ENCODE measurements at regions not wholly inside any gene's neighbourhood (a gene's known extent, or its start where the extent isn't known, plus 50 kb on each side); places are given as distances from the start of the nearest gene placed in this dataset.

- TF ChIP-seq, protein P1, sequence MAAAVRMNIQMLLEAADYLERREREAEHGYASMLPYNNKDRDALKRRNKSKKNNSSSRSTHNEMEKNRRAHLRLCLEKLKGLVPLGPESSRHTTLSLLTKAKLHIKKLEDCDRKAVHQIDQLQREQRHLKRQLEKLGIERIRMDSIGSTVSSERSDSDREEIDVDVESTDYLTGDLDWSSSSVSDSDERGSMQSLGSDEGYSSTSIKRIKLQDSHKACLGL (CRISPR knock-in tag; IDR thresholded peaks at IDR 0.05) = no peak
- TF ChIP-seq KLF6 (CRISPR knock-in tag; IDR thresholded peaks at IDR 0.05) (no peak), ZFP1 (CRISPR knock-in tag; IDR thresholded peaks at IDR 0.05) (no peak), ZSCAN31 (CRISPR knock-in tag; IDR thresholded peaks at IDR 0.05; ENCODE audit: low read depth) (no peak), ZNF367 (CRISPR knock-in tag; IDR thresholded peaks at IDR 0.05; ENCODE audit: borderline replicate concordance) (no peak), HNRNPL (IDR thresholded peaks at IDR 0.05; ENCODE audit: low read depth, low read length) (no peak), MIXL1 (CRISPR knock-in tag; IDR thresholded peaks at IDR 0.05) (peak; percentile 56; the same call in 1 of the 2 replicates), ZNF12 (CRISPR knock-in tag; IDR thresholded peaks at IDR 0.05) (no peak), MXD4 (CRISPR knock-in tag; IDR thresholded peaks at IDR 0.05) (no peak), RBM22 (optimal IDR thresholded peaks at IDR 0.05; ENCODE audit: low read length) (no peak), ZNF552 (CRISPR knock-in tag; IDR thresholded peaks at IDR 0.05; ENCODE audit: borderline replicate concordance) (no peak), FOXA3 (CRISPR knock-in tag; IDR thresholded peaks at IDR 0.05) (peak; percentile 44; the same call in 1 of the 2 replicates), TERF1 (CRISPR knock-in tag; IDR thresholded peaks at IDR 0.05) (no peak), CEBPG (CRISPR knock-in tag; IDR thresholded peaks at IDR 0.05) (peak; percentile 33; the same call in 1 of the 2 replicates), AGO2 (optimal IDR thresholded peaks at IDR 0.05; ENCODE audit: low read depth, low read length) (no peak), TRIM22 (IDR thresholded peaks at IDR 0.05) (no peak)
- TF ChIP-seq, protein P2, sequence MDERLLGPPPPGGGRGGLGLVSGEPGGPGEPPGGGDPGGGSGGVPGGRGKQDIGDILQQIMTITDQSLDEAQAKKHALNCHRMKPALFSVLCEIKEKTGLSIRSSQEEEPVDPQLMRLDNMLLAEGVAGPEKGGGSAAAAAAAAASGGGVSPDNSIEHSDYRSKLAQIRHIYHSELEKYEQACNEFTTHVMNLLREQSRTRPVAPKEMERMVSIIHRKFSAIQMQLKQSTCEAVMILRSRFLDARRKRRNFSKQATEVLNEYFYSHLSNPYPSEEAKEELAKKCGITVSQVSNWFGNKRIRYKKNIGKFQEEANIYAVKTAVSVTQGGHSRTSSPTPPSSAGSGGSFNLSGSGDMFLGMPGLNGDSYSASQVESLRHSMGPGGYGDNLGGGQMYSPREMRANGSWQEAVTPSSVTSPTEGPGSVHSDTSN (CRISPR knock-in tag; IDR thresholded peaks at IDR 0.05) = no peak
- TF ChIP-seq, protein P3, sequence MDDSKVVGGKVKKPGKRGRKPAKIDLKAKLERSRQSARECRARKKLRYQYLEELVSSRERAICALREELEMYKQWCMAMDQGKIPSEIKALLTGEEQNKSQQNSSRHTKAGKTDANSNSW (CRISPR knock-in tag; IDR thresholded peaks at IDR 0.05; ENCODE audit: borderline replicate concordance) = no peak
- TF ChIP-seq, protein P4, sequence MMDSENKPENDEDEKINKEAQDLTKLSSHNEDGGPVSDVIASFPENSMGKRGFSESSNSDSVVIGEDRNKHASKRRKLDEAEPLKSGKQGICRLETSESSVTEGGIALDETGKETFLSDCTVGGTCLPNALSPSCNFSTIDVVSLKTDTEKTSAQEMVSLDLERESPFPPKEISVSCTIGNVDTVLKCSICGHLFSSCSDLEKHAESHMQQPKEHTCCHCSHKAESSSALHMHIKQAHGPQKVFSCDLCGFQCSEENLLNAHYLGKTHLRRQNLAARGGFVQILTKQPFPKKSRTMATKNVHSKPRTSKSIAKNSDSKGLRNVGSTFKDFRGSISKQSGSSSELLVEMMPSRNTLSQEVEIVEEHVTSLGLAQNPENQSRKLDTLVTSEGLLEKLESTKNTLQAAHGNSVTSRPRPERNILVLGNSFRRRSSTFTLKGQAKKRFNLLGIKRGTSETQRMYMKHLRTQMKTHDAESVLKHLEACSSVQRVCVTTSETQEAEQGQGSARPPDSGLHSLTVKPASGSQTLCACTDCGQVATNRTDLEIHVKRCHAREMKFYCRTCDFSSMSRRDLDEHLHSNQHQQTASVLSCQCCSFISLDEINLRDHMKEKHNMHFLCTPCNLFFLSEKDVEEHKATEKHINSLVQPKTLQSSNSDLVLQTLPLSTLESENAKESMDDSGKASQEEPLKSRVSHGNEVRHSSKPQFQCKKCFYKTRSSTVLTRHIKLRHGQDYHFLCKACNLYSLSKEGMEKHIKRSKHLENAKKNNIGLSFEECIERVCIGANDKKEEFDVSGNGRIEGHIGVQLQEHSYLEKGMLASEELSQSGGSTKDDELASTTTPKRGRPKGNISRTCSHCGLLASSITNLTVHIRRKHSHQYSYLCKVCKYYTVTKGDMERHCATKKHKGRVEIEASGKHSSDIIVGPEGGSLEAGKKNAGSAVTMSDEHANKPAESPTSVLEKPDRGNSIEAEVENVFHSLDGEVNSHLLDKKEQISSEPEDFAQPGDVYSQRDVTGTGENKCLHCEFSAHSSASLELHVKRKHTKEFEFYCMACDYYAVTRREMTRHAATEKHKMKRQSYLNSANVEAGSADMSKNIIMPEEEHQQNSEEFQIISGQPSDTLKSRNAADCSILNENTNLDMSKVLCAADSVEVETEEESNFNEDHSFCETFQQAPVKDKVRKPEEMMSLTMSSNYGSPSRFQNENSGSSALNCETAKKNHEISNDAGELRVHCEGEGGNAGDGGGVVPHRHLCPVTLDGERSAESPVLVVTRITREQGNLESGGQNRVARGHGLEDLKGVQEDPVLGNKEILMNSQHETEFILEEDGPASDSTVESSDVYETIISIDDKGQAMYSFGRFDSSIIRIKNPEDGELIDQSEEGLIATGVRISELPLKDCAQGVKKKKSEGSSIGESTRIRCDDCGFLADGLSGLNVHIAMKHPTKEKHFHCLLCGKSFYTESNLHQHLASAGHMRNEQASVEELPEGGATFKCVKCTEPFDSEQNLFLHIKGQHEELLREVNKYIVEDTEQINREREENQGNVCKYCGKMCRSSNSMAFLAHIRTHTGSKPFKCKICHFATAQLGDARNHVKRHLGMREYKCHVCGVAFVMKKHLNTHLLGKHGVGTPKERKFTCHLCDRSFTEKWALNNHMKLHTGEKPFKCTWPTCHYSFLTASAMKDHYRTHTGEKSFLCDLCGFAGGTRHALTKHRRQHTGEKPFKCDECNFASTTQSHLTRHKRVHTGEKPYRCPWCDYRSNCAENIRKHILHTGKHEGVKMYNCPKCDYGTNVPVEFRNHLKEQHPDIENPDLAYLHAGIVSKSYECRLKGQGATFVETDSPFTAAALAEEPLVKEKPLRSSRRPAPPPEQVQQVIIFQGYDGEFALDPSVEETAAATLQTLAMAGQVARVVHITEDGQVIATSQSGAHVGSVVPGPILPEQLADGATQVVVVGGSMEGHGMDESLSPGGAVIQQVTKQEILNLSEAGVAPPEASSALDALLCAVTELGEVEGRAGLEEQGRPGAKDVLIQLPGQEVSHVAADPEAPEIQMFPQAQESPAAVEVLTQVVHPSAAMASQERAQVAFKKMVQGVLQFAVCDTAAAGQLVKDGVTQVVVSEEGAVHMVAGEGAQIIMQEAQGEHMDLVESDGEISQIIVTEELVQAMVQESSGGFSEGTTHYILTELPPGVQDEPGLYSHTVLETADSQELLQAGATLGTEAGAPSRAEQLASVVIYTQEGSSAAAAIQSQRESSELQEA (CRISPR knock-in tag; IDR thresholded peaks at IDR 0.05; ENCODE audit: not compliant biosample characterization) = no peak
Observed at GRCh38 chr14:43901911-43902673, 605.0 kb downstream of the FSCB start (continued).
